ENCODE measurements at regions not wholly inside any gene's neighbourhood (a gene's known extent, or its start where the extent isn't known, plus 50 kb on each side); places are given as distances from the start of the nearest gene placed in this dataset.

- DNase-seq (ENCODE audit: low read depth), result no peak
- no peak overlapping the region for H3K4me3 ChIP-seq (ENCODE audit: low read depth, low read length)
- TF ChIP-seq, protein P1, sequence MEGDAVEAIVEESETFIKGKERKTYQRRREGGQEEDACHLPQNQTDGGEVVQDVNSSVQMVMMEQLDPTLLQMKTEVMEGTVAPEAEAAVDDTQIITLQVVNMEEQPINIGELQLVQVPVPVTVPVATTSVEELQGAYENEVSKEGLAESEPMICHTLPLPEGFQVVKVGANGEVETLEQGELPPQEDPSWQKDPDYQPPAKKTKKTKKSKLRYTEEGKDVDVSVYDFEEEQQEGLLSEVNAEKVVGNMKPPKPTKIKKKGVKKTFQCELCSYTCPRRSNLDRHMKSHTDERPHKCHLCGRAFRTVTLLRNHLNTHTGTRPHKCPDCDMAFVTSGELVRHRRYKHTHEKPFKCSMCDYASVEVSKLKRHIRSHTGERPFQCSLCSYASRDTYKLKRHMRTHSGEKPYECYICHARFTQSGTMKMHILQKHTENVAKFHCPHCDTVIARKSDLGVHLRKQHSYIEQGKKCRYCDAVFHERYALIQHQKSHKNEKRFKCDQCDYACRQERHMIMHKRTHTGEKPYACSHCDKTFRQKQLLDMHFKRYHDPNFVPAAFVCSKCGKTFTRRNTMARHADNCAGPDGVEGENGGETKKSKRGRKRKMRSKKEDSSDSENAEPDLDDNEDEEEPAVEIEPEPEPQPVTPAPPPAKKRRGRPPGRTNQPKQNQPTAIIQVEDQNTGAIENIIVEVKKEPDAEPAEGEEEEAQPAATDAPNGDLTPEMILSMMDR (IDR thresholded peaks at IDR 0.05; ENCODE audit: control insufficient read depth, extremely low read depth, insufficient read depth), result no peak
Observed at GRCh38 chr7:16241017-16241416, 180.3 kb downstream of the CRPPA start.

DNA sequence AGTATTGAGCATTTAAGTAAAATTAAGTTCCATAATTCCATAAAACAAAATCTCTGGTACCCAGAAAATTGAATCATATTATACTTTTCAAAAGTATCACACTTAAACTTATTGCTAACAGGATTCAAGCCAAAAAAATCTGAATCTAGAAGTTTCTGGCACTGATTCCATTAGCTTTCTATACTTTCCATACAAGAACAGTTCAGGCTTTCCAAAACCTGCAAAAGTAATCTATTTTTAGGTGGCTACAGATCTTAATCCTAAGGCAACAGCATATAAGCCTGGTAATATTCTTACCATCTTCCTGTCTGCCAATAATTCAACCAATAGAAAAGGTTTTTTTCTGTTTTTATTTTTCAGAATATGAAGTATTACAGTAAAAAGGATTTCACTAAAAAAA is 185.0 kb downstream of the CRPPA start:
- H3K4me3 ChIP-seq (ENCODE audit: low read depth, low read length), result no peak overlapping the region
- TF ChIP-seq, protein P1 (IDR thresholded peaks at IDR 0.05; ENCODE audit: control insufficient read depth, extremely low read depth, insufficient read depth), result no peak
- no peak for DNase-seq (ENCODE audit: low read depth)

- H3K4me3 ChIP-seq (ENCODE audit: low read depth, low read length), result no peak overlapping the region
Observed at GRCh38 chr7:16235147-16236114, 185.9 kb downstream of the CRPPA start.

GRCh38 chr7:16234493-16235146 is 186.7 kb downstream of the CRPPA start:
- DNase-seq (ENCODE audit: low read depth), result no peak
- no peak overlapping the region for H3K4me3 ChIP-seq (ENCODE audit: low read depth, low read length)
- TF ChIP-seq, protein P1 (IDR thresholded peaks at IDR 0.05; ENCODE audit: control insufficient read depth, extremely low read depth, insufficient read depth), result no peak

More at GRCh38 chr7:16235147-16236114, 185.9 kb downstream of the CRPPA start:
- no peak for DNase-seq (ENCODE audit: low read depth)
- TF ChIP-seq, protein P1 (IDR thresholded peaks at IDR 0.05; ENCODE audit: control insufficient read depth, extremely low read depth, insufficient read depth), result no peak

DNA sequence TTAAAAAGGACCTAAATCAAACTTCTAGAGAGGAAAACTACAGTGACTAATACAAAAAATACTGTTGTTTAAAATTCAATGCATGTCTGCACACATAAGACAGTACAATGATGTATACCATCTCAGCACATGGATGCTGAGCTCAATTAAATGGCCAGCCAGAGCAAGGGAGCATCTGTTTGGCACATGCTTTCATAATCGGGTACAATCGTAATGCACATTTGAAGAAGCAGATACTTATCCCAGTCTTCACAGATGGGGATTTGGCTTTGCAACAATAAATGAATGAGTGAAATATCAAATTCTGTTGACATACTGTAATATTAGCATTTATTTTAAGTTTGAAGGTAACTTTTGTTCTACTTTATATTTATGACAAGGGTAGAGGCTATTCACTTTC is 187.8 kb downstream of the CRPPA start:
- TF ChIP-seq, protein P1 (IDR thresholded peaks at IDR 0.05; ENCODE audit: control insufficient read depth, extremely low read depth, insufficient read depth), result no peak
- H3K4me3 ChIP-seq (ENCODE audit: low read depth, low read length), result no peak overlapping the region
- DNase-seq (ENCODE audit: low read depth), result no peak

DNA sequence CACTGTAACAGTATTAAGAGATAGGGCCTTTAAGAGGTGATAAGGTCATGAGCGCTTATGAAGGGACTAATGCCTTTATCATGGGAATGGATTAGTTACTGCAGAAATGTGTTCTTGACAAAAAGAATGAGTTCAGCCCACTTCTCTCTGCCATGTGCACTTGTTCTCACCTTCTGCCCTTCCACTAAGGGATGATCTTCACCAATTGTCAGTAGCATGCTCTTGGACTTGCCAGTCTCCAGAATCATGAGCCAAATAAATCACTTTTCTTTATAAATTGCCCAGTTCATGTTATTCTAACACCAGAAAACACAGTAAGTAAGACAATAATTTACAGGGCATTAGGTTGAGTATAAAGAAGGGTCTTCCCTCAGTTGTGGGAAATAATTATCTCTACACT is 189.1 kb downstream of the CRPPA start:
- H3K4me3 ChIP-seq (ENCODE audit: low read depth, low read length), result no peak overlapping the region
- TF ChIP-seq, protein P1 (IDR thresholded peaks at IDR 0.05; ENCODE audit: control insufficient read depth, extremely low read depth, insufficient read depth), result no peak
- DNase-seq (ENCODE audit: low read depth), result no peak

All from LNCaP clone FGC (cell line).